GM23248 (cell line): ENCODE measurements at regions not wholly inside any gene's neighbourhood (a gene's known extent, or its start where the extent isn't known, plus 50 kb on each side); places are given as distances from the start of the nearest gene placed in this dataset.

Source experiments
- EZH2 ChIP-seq: fragments of 200-600 bp; sonication (generic); IDR thresholded peaks from 2 replicates; pipeline ENCODE4 v1.6.1; 2018; ENCODE audit warnings: antibody characterized with exemption, mild to moderate bottlenecking; ENCODE audit not compliant: insufficient read depth, poor library complexity, severe bottlenecking
- EZH2phosphoT487 ChIP-seq: fragments of 200-600 bp; sonication (generic); IDR thresholded peaks from 2 replicates; pipeline ENCODE4 v1.6.1; 2018; ENCODE audit warnings: antibody characterized with exemption, moderate library complexity, mild to moderate bottlenecking, low read depth; ENCODE audit not compliant: insufficient read depth

- TF ChIP-seq EZH2 (no peak), EZH2phosphoT487 (no peak)
Measured at GRCh38 chrX:20431486-20431885, 164.8 kb upstream of the RPS6KA3 start.
